Tibial nerve (tissue), 4 donors: ENCODE measurements at regions not wholly inside any gene's neighbourhood (a gene's known extent, or its start where the extent isn't known, plus 50 kb on each side); places are given as distances from the start of the nearest gene placed in this dataset.

Experiments used
- CTCF ChIP-seq, 5 experiments: fragments of 200-600 bp in 3 of 5; fragments of 450-650 bp in 2 of 5; sonication (generic) in 3 of 5; IDR thresholded peaks; one replicate each; pipeline ENCODE4 v1.5.1; 2016 to 2019; ENCODE audit warnings: antibody characterized with exemption in 5 of 5, mild to moderate bottlenecking in 3 of 5, moderate library complexity in 2 of 5
- EP300 ChIP-seq, 2 donors: sonication (generic); formaldehyde crosslinking; IDR thresholded peaks; one replicate each; pipeline ENCODE4 v1.6.1; 2017; ENCODE audit warnings: antibody characterized with exemption in 2 of 2, mild to moderate bottlenecking in 1 of 2
- POLR2A ChIP-seq, 2 donors: fragments of 450-650 bp; IDR thresholded peaks; one replicate each; pipeline ENCODE4 v1.6.1; 2017; ENCODE audit warnings: antibody characterized with exemption in 2 of 2, mild to moderate bottlenecking in 2 of 2, moderate library complexity in 2 of 2

- TF ChIP-seq CTCF (IDR thresholded peaks at IDR 0.05) (no peak), POLR2A (IDR thresholded peaks at IDR 0.05) (no peak), EP300 (IDR thresholded peaks at IDR 0.05) (no peak)
These were observed 1654.9 kb upstream of the LRRTM3 start for GRCh38 chr10:65270969-65271368.
